D721Med (cell line): ENCODE measurements at regions not wholly inside any gene's neighbourhood (a gene's known extent, or its start where the extent isn't known, plus 50 kb on each side); places are given as distances from the start of the nearest gene placed in this dataset.
A peak's percentile ranks its signal among the peaks of the same experiment; 100 is the strongest.

Source experiments
- DNase-seq: peaks from one replicate; pipeline ENCODE4 v3.0.0; 2011; ENCODE audit warnings: low spot score; ENCODE audit not compliant: insufficient read length
- FAIRE-seq: peaks from 2 replicates; lab custom pipeline; 2011; peaks lifted over from hg19 to GRCh38; lab: Jason Lieb, UNC
- CTCF ChIP-seq: IDR thresholded peaks from 2 replicates; pipeline ENCODE4 v1.5.1; 2012; ENCODE audit warnings: mild to moderate bottlenecking, control low read depth; ENCODE audit not compliant: insufficient read depth; ENCODE audit errors: missing control alignments

GRCh38 chr4:125049711-125050110 lies 265.0 kb upstream of the FAT4 start:
- no peak for TF ChIP-seq CTCF
- no peak for FAIRE-seq
- DNase-seq, result no peak

GRCh38 chr4:125045311-125045710 lies 269.4 kb upstream of the FAT4 start:
- FAIRE-seq, result no peak
- no peak for DNase-seq
- no peak for TF ChIP-seq CTCF

GRCh38 chr4:125044886-125045285 lies 269.9 kb upstream of the FAT4 start:
- no peak for DNase-seq
- TF ChIP-seq CTCF, result no peak
- FAIRE-seq, result no peak

- no peak for DNase-seq
- FAIRE-seq, result no peak
- no peak for TF ChIP-seq CTCF
Observed at GRCh38 chr4:125043486-125043885, 271.3 kb upstream of the FAT4 start.

GRCh38 chr4:125042041-125042440 lies 272.7 kb upstream of the FAT4 start:
- peak; percentile 88 for FAIRE-seq
- TF ChIP-seq CTCF, result no peak
- no peak for DNase-seq

- DNase-seq (no peak), FAIRE-seq (no peak)
- no peak for TF ChIP-seq CTCF
Observed at GRCh38 chr4:125041372-125041930, 273.3 kb upstream of the FAT4 start.

- FAIRE-seq, result no peak
- DNase-seq, result no peak
- TF ChIP-seq CTCF, result no peak
Observed at GRCh38 chr4:125039550-125039949, 275.2 kb upstream of the FAT4 start.
